ENCODE measurements at regions not wholly inside any gene's neighbourhood (a gene's known extent, or its start where the extent isn't known, plus 50 kb on each side); places are given as distances from the start of the nearest gene placed in this dataset.

GRCh38 chr7:36091874-36092176, 61.2 kb upstream of the EEPD1 start:
- Histone ChIP-seq H3K27ac (ENCODE audit: insufficient read depth, low read depth, low read length) (no peak overlapping the region), H3K9me1 (replicated peaks; ENCODE audit: control insufficient read depth, extremely low read depth, insufficient read depth, low read length) (no peaks in the 10 kb centered on the region), H3K27me3 (ENCODE audit: control insufficient read depth in 2 of 2, insufficient read depth in 2 of 2, low read length in 2 of 2) (peaks cover 5% of the 10 kb centered on the region in 2 experiments), H3K79me2 (ENCODE audit: control insufficient read depth, insufficient read depth, low read length) (no peaks in the 10 kb centered on the region), H3K36me3 (ENCODE audit: control insufficient read depth in 2 of 2, extremely low read depth in 1 of 2, insufficient read depth in 2 of 2, low read length in 2 of 2) (no peaks in the 10 kb centered on the region), H2AFZ (ENCODE audit: low read depth, low read length) (no peak overlapping the region), H3K4me2 (ENCODE audit: insufficient read depth, low read length) (no peak overlapping the region), H3K4me1 (ENCODE audit: control insufficient read depth, extremely low read depth, insufficient read depth, low read length) (no peaks in the 10 kb centered on the region), H3K9me3 (replicated peaks; ENCODE audit: control insufficient read depth, insufficient read depth, low read length) (no peaks in the 10 kb centered on the region), H3K9ac (replicated peaks; ENCODE audit: extremely low read depth, insufficient read depth, low read length) (no peak overlapping the region), H4K20me1 (replicated peaks; ENCODE audit: control insufficient read depth, extremely low read depth, insufficient read depth, low read length) (no peaks in the 10 kb centered on the region), H3K4me3 (replicated peaks in 1 of 3; ENCODE audit: insufficient read depth in 1 of 3, low read depth in 1 of 3, low read length in 3 of 3) (no peak overlapping the region)
- dilution Hi-C loops (cut with MboI; ENCODE audit: extremely low pct_ligation_motif_present, low sequenced_read_pairs) (no loop called here), intact Hi-C loops (cut with micrococcal nuclease) (no loop called here)
- ChIA-PET CTCF (interaction anchor here (1.2 kb wide), 1 partner anchor 37 kb away, joined by 3 read pairs; no protein-coding TSS in a partner anchor), POLR2A (no interaction called here)
- no peak for TF ChIP-seq FOS (IDR thresholded peaks at IDR 0.05; ENCODE audit: borderline replicate concordance, insufficient read depth, low read length)
- TF ChIP-seq, protein P1, sequence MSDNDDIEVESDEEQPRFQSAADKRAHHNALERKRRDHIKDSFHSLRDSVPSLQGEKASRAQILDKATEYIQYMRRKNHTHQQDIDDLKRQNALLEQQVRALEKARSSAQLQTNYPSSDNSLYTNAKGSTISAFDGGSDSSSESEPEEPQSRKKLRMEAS (IDR thresholded peaks at IDR 0.05; ENCODE audit: insufficient read depth, insufficient read length), result no peak
- TF ChIP-seq MYC (IDR thresholded peaks at IDR 0.05; ENCODE audit: low read depth, low read length), result no peak
- TF ChIP-seq GATA2 (IDR thresholded peaks at IDR 0.05; ENCODE audit: insufficient read depth, insufficient read length, low read depth, low read length), result no peak
- TF ChIP-seq POLR2A (IDR thresholded peaks at IDR 0.05; ENCODE audit: low read depth, low read length), result no peak
- no peak for TF ChIP-seq EZH2 (IDR thresholded peaks at IDR 0.05; ENCODE audit: borderline replicate concordance, low read depth, low read length, severe bottlenecking)
- TF ChIP-seq POLR2AphosphoS5 (IDR thresholded peaks at IDR 0.05; ENCODE audit: insufficient read depth, low read depth, low read length), result no peak
- TF ChIP-seq CTCF (IDR thresholded peaks at IDR 0.05; ENCODE audit: extremely low read depth in 1 of 2, insufficient read depth in 1 of 2, low read depth in 1 of 2, low read length in 2 of 2), result no peak
- no peak for TF ChIP-seq JUN (IDR thresholded peaks at IDR 0.05; ENCODE audit: borderline replicate concordance, insufficient read depth, insufficient read length, low read depth)
- DNase-seq (ENCODE audit: low read depth, low spot score), result no peak
- no peak for FAIRE-seq
- BruUV-seq (replicated peaks), result no TSS peak

Data from endothelial cell of umbilical vein (primary cell).